ENCODE measurements at regions not wholly inside any gene's neighbourhood (a gene's known extent, or its start where the extent isn't known, plus 50 kb on each side); places are given as distances from the start of the nearest gene placed in this dataset.

DNA sequence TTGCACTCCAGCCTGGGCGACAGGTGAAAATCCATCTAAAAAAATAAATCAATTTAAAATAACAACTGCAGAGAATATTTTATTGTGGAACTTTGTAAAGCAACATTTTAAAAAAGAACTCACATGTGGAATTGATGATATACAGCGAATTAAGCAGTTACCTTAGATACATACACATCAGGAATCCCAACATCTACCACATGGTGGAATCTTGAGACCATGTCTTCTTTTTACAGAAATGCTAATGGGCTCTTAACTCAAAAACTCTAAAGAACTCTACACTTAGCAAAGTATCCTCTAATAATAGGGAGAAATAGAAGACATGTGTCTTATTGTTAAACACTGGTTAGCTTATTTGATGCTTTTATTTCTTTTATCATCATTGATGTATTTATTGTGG lies 373.6 kb downstream of the CDH7 start:
- DNase-seq, result no peak
- Histone ChIP-seq H3K36me3 (no peaks in the 10 kb centered on the region), H3K9me3 (no peaks in the 10 kb centered on the region), H3K27ac (no peak overlapping the region), H3K27me3 (no peaks in the 10 kb centered on the region), H3K4me1 (no peaks in the 10 kb centered on the region), H3K4me3 (no peak overlapping the region)
- TF ChIP-seq, protein P1, sequence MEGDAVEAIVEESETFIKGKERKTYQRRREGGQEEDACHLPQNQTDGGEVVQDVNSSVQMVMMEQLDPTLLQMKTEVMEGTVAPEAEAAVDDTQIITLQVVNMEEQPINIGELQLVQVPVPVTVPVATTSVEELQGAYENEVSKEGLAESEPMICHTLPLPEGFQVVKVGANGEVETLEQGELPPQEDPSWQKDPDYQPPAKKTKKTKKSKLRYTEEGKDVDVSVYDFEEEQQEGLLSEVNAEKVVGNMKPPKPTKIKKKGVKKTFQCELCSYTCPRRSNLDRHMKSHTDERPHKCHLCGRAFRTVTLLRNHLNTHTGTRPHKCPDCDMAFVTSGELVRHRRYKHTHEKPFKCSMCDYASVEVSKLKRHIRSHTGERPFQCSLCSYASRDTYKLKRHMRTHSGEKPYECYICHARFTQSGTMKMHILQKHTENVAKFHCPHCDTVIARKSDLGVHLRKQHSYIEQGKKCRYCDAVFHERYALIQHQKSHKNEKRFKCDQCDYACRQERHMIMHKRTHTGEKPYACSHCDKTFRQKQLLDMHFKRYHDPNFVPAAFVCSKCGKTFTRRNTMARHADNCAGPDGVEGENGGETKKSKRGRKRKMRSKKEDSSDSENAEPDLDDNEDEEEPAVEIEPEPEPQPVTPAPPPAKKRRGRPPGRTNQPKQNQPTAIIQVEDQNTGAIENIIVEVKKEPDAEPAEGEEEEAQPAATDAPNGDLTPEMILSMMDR (IDR thresholded peaks at IDR 0.05), result no peak
- no peak for TF ChIP-seq EP300 (IDR thresholded peaks at IDR 0.05)
- no peak for TF ChIP-seq POLR2A (IDR thresholded peaks at IDR 0.05)
- TF ChIP-seq POLR2AphosphoS5 (IDR thresholded peaks at IDR 0.05), result no peak
- WGBS, 5 donors, result 83 to 88% (median 85%) methylated on average over 2 of the region's 2 CpGs
- intact Hi-C loops (cut with DNase I; ENCODE audit: low total_unique reads), result no loop called here

DNA sequence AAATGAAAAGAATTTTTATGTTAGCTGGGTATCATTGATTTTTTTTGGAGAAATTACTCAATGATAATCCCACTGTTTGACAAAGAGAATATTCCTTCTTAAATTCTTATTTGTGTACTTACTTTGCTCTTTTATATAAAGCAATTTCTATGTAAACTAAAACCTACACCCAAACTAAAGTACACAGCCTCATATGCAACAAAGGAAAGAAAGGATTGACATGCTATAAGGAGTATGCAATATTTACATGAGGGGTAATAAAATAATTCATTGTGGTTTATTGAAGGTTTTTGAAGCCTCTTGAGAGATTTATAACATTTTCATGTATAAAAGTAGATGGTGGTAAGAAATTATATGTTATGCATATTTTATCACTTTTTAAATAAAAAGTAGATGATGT lies 368.5 kb downstream of the CDH7 start:
- H3K4me3 ChIP-seq, result no peak overlapping the region
- no peaks in the 10 kb centered on the region for H3K27me3 ChIP-seq
- no peaks in the 10 kb centered on the region for H3K36me3 ChIP-seq
- no peak for DNase-seq
- no peak overlapping the region for H3K27ac ChIP-seq
- no peaks in the 10 kb centered on the region for H3K4me1 ChIP-seq
- no peaks in the 10 kb centered on the region for H3K9me3 ChIP-seq
- TF ChIP-seq POLR2A (IDR thresholded peaks at IDR 0.05) (no peak), POLR2AphosphoS5 (IDR thresholded peaks at IDR 0.05) (no peak), EP300 (IDR thresholded peaks at IDR 0.05) (no peak)
- TF ChIP-seq, protein P1 (IDR thresholded peaks at IDR 0.05), result no peak
- intact Hi-C loops (cut with DNase I; ENCODE audit: low total_unique reads), result no loop called here

DNA sequence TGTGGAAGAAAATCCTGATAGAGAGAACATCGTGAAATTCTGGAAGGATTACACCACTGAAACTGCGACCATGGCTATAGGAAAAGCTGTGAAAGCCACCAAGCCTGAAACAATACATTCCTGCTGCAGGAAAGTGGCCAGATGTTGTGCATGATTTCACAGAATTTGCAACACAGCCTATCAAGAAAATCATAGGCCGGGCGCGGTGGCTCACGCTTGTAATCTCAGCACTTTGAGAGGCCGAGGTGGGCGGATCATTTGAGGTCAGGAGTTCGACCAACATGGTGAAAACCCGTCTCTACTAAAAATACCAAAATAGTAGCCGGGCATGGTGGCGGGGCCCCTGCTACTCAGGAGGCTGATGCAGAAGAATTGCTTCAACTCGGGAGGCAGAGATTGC lies 360.2 kb downstream of the CDH7 start:
- intact Hi-C loops (cut with DNase I; ENCODE audit: low total_unique reads), result no loop called here
- WGBS, 5 donors, result 83 to 88% (median 85%) methylated on average over 13 of the region's 13 CpGs
- no peaks in the 10 kb centered on the region for H3K4me1 ChIP-seq
- no peaks in the 10 kb centered on the region for H3K27me3 ChIP-seq
- TF ChIP-seq POLR2AphosphoS5 (IDR thresholded peaks at IDR 0.05) (no peak), EP300 (IDR thresholded peaks at IDR 0.05) (no peak), POLR2A (IDR thresholded peaks at IDR 0.05) (no peak)
- TF ChIP-seq, protein P1 (IDR thresholded peaks at IDR 0.05), result no peak
- no peak for DNase-seq
- H3K27ac ChIP-seq, result no peak overlapping the region
- no peaks in the 10 kb centered on the region for H3K9me3 ChIP-seq
- no peaks in the 10 kb centered on the region for H3K36me3 ChIP-seq
- H3K4me3 ChIP-seq, result no peak overlapping the region

DNA sequence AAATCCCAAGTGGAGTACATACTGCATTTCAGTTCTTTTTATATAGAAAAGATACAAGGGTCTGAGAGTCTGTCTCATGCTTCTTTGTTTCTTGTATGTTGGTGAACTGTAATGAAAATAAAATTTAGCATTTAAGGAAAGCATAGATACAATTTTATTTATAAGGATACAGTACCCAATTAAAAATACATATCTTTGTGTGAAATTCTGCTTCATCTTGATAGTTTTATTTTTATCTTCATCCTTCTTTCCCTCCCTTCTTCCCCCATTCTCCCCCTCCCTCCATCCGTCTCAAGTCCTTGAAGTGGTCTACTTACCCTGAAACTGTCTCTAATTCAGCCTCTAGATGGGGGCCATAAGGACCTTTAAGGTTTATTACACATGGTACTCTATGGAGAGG lies 359.8 kb downstream of the CDH7 start:
- intact Hi-C loops (cut with DNase I; ENCODE audit: low total_unique reads), result no loop called here
- Histone ChIP-seq H3K4me3 (no peak overlapping the region), H3K36me3 (no peaks in the 10 kb centered on the region), H3K27ac (no peak overlapping the region), H3K4me1 (no peaks in the 10 kb centered on the region), H3K27me3 (no peaks in the 10 kb centered on the region), H3K9me3 (no peaks in the 10 kb centered on the region)
- TF ChIP-seq EP300 (IDR thresholded peaks at IDR 0.05), result no peak
- TF ChIP-seq POLR2A (IDR thresholded peaks at IDR 0.05), result no peak
- no peak for TF ChIP-seq POLR2AphosphoS5 (IDR thresholded peaks at IDR 0.05)
- TF ChIP-seq, protein P1 (IDR thresholded peaks at IDR 0.05), result no peak
- no peak for DNase-seq
- 67 to 92% (median 83%) methylated on average over 1 of the region's 1 CpG for WGBS, 5 donors
